HG03064 (cell line): ENCODE measurements at regions not wholly inside any gene's neighbourhood (a gene's known extent, or its start where the extent isn't known, plus 50 kb on each side); places are given as distances from the start of the nearest gene placed in this dataset.
"Not testable (repeated sequence)": the region's sequence is repeated elsewhere in the genome, so short reads cannot be mapped to it uniquely, and the experiment has no call there.

Experiments used
- ATAC-seq: cut with Tn5 transposase; IDR thresholded peaks from one replicate; pipeline ENCODE4 v1.9.1; 2021; ENCODE audit warnings: low read depth; ENCODE audit not compliant: unreplicated experiment

DNA sequence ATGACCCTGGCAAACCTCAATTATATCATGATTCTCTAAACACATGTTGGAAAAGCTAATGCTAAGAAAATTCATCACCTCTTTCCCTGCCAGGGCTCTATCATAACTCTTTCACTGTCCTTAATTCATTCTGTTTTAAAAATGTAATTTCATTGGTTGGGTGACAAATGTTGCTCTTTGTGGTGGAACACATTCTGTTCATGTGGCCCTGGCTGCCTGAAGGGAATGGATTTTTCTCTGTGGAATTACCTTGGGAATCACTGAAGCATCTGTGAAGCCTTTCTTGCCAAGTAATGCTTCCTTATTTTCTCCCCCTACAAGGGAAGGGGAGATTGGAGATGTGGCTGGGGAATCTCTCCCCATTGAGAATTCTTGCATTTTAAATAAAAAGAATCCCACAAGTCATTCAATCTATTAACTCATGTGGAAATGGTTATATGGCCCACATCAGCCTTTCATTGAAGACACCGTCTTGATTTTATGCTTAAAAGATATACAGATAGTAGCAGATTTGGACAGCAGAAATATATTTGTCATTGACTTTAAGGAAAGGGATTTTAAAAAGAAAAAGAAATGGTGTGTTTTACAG lies 201.8 kb upstream of the NMUR2 start:
- no peak for ATAC-seq

DNA sequence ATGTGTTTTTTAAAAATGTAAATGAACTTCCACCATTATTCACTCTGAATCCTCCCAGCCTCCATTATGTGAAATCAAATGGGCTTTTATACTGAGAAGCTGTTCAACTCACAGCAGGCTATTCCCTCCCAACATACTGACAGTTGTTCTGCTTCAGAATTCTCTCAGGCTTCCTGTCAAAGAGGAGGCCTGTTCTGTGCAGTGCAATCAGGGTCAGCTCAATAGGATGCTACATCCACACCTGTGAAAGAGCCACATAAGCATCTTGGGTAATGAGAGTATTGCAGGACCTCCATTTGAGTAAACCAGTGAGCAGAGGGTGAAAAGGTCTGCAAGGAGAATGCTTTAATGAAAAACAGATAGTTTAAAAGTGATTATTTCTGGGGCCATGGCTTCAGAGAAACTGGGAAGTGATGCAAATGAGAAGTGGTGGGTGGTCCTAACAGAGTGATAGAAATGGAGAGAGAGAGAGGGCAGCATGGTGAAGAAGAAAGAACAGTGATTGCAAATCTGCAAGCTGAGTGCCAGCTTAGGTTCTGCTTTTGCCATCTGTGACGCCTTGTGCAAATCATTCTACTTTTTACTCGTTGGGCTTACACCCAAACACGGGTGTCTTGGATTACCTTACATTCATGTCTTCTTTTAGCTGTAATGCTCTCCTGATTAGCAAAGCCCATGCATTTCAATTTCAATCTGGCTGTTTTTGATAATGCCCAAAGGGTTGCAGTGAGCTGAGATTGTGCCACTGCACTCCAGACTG lies 202.5 kb upstream of the NMUR2 start:
- ATAC-seq = no peak

DNA sequence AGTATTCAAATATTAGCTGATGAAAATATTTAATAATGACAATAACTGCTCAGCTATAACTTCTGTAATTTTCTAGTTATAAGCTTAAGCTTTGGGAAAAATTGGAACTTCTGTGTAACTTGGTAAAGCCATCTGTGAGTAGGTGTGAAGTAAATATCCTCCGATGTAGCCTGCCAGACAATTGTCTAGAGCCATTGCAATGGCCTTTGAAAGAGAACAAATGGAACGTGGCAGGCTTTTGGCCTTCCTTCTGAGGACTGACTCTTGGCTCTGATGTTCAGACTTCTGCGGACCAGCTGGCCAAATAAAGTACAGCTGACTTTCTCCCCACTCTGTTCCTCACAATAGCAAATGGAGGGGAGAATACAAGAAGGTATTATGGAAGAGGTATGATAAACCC lies 203.4 kb upstream of the NMUR2 start:
- ATAC-seq = no peak

DNA sequence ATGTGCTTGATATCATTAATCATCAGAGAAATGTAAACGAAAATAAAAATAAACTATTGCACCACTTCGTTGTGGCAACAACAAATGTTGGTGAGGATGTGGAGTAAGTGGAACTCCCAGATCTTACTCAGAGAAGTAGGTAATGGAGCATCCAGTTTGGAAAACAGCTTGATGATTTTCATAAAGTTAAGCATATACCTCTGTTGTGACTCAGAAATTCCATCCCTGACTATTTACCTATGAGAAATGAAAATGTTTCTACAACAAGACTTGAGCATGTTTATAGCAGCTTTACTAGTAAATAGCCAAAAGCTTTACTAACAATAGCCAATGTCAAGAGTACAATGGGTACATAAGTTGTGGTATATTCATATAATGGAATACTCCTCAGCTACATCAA lies 214.7 kb upstream of the NMUR2 start:
- ATAC-seq = no peak

DNA sequence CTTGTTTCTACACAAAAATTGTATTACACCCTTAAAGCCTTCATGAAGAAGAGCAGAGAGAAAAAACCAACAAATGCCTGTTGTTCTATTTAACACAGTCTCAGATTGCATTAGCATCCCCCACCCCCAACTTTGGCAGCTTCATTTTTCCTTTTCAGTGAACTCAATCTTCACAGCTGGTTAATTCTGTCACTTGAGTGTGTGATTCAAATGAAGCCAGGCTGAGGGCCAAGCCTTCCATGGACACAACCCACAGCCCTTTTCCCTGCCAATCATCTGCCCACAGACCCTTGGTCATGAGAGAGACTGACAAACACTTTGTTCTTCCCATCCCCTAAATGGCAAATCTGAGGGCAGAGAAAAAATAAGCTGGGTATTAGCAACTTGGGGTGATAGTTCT lies 217.5 kb upstream of the NMUR2 start:
- no peak for ATAC-seq

DNA sequence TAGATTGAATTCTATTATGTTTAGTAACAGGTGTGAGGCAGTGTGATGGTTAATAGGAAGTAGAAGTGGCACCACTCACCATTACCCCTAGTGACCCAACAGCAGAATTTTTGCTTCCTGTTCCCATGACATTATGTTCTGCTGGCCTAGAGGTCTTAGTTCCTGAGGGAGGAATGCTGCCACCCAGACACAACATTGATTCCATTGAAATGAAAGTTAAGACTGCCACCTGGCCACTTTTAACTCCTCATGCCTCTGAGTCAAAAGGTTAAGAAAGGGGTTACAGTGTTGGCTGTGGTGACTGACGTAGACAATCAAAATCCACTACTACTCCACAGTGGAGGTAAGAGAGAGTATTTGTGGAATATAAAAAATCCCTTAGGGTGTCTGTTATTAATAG lies 218.9 kb upstream of the NMUR2 start:
- ATAC-seq = no peak

DNA sequence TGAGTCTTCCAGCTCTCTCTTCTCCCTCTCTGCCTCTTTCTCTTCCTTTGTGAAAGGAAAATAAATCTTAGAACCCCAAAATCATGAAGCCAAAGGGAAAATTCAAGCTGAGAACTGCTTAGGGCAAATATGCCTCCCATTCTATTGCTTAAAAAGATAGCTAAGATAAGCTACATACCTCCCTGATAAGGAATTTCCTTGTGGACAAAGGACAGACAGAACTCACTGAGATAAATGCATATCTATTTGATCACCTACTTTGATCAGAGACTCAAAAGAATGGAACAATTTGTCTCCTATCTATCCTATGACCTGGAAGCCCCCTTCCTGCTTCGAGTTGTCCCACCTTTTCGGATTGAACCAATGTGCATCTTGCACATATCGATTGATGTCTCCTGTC lies 220.6 kb upstream of the NMUR2 start:
- ATAC-seq = no peak

DNA sequence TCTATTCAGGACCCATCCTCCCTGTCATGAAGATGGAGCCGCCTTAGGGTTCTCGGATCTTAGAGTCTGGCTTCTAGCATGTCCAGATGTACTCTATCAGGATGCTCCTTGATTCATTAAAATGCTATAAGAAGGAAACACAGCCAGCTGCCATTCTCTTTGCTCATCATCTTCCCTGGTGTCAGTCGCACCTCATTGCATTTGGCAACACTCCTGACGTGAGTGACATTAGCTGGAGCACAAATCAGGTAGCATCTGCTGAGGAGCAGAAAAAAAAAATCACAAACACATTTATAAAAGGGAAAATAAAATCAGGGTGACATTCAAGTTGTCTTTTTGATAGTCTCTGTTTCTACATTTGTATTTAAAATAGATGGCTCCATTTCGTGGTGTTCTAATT lies 226.1 kb upstream of the NMUR2 start:
- ATAC-seq = no peak

DNA sequence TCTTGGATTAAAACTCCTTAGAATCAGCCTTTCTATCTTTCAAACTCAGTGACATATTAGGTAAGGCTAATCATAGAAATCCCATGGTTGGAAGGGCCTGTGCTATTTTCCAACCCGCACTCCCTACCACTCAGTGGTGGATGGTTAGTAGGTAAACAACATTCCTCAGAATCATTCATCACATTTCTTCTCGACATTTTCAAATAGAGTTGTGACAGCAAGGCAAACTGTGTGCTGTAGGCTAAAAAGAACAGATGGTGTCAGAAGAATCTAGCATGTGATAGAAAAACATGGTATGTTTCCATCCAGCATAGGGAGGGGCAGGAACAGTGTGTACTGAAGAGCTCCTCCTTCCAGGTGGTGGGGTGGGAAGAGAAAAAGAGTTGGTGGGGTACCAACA lies 227.3 kb upstream of the NMUR2 start:
- no peak for ATAC-seq

DNA sequence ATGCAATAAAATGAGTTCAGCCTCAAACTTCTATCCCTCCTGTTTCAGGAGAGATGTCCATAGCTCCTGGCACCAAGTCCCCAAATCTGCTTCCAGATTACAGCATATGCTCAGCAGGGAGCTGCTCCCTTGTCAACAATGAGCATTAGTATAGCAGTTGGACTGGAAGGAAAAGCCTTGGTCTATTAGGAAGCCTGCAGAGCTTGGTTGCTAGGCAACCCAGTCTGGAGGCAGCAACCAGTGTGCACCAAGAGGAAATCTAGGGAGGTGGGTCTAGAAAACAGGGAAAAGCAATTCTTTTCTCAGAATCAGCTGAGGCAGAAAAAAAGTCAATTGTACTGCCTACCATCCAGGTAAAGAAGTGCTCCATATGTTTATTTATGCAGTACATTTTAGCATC lies 229.5 kb upstream of the NMUR2 start:
- no peak for ATAC-seq

DNA sequence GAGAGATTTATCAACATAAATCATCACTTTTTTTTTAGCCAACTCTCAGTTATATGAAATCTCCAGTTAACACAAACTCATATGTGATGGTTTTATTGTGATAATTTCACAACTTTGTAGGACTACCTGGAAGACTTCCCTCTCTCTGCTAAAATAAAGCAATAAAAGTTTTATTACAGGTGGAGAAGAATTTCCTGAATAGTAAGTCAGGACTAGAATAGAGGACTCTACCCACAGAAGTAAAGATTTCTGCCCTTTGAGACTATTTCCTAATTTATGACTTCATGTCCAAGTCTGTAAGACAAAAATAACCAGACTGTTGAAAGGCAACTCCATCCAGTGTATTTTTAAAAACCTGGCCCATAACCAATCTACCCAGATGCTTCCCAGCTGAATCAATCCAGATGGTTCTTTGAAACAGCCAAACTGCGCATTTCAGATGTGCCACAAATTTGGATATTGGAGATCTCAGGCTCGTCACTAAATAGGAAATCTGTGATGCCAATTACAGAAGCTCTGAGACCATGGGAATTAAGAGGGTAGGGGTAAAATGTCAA lies 234.0 kb upstream of the NMUR2 start:
- no peak for ATAC-seq

DNA sequence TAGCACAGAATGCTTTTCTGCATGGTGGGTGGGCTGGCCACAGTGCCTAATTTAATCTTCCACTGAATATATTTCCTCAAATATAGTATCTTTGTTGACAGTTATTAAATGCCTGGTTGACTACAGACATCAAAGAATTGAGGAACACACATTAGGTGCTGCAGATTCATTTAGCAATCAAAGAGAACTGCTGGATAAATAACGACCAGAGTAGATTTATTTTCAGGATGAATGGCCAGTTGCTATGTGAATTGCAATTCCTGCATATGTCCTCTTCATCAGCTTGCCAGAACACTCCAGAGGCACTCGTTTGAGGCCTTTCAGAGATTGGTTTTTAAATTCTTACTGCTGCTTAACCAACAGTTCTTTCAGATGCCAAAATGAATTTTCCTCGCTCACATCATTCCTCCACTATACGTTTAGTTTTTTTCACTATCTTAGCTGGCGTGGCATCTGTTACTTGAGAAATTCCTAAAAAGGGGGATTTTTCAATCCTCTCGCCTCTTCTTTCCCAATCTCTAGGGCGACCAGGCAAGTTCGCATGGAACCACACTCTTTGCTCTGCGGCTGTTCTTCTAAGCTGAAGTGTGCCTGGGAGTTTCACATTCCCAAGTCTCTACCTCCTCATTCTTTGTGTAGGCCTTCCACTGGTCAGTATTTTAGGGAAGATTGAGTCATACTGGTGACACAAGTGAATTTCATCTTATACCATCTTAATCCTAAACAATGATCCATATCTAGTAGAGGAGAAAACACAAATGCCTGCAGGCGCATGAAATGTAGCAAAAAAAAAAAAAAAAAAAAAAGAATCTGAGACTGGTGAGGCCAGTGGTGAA lies 237.1 kb upstream of the NMUR2 start:
- no peak for ATAC-seq

DNA sequence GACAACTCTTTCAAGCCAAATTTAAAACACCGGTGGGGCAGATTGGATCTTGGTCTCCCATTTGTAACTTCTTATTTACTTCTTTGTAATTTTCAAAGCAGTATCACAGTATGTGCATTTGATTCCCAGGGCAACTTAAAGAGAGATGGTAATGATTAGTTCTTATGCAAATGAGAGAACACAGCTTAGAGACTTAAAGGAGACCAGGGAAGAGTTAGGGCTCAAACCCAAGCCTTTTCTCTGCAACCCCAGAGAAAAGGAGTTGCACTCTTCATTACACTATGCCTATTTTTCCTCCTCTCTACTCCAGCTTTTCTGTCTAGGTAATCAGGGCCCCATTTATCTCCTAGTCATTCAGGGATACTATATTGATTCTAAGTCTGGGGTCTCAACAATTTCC lies 237.8 kb upstream of the NMUR2 start:
- ATAC-seq = no peak

DNA sequence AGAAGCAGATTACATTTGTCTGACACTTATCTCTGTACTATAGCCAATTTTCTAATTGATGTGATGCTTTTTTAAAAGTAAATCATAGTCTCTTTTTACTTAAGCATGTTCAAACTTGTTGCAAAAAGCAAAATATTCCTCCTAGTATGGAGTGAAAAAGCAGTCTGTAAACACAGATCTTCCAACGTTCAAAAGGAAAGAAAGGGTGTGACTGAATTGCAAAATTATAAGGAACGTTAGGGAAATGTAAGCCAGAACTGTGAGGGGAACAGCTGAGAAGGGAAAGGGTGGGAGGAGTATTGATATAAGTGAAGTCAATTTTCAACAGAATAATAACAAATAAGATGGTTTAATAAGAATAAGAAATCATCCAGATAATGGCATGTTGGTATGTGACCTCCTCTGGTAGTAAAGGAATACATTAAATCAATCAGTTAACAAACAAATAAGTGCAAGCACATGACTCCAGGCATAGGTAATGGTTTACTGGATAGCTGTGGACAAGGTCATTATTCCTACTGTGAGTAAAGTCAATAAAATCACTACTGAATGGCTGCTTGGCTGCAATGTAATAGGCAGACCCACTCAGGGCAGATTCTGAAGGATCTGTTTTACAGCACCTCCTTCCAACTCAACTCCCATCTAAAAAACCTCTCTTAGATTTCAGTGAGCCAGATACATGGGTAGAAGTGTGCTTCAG lies 239.1 kb upstream of the NMUR2 start:
- no peak for ATAC-seq

DNA sequence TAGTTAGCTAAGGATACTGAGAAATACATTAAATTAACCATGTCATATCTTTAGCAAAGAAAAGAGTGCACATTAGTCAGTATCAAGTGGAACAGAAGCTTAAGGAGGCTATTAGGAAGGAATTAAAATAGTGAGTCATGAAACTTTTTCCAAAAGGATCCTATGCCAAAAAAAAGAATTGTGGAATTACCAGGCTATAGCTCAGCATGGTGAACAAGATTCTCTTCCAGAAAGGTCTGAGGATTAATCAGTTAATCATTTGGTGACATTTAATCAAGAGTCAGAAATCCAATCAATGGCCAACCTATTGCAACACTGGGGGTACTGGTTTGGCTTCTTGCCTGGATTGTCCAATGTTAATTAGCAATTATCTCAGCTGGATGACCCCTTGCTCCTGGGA lies 244.5 kb upstream of the NMUR2 start:
- ATAC-seq = no peak

DNA sequence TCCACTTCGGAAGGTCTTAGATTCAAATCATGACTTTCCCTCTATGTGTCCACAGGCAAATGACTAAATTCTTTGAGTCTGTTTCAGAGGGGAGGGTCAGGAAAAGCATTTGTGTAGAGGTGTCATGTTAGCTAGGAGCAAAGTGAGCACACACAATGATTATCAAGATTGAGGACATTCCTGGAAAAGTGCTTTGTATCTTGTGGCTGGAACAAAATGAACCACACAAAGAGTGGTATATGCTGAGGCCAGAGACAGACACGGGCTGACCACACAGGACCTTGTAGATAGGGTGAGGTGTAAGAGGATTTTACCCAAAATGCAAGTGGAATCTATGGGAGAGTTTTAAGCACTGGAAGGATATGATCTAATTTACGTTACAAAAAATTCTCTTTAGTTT lies 245.3 kb upstream of the NMUR2 start:
- no peak for ATAC-seq

DNA sequence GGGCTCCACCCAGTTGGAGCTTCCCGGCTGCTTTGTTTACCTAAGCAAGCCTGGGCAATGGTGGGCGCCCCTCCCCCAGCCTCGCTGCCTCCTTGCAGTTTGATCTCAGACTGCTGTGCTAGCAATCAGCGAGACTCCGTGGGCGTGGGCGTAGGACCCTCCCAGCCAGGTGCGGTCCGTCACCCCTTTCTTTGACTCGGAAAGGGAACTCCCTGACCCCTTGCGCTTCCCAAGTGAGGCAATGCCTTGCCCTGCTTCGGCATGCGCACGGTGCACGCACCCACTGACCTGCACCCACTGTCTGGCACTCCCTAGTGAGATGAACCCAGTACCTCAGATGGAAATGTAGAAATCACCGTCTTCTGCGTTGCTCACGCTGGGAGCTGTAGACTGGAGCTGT lies 254.4 kb upstream of the NMUR2 start:
- not testable (repeated sequence) for ATAC-seq

DNA sequence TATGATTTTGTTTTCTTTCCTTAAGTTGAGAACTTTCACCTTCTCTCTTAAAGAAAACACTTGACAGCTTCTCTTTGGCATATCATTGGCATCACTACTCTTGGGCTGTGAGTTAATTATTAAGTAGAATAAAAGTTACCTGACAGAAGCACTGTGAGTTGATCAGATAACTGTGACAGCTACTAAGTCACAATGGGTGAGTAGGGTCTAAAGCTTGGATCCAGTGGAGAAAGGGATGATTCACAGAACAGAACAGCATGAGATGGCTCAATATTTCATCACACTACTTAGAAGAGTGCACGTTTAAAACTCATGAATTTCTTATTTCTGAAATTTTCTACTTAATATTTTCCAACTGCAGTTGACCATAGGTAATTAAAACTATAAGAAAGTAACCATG lies 268.5 kb upstream of the NMUR2 start:
- ATAC-seq = no peak

DNA sequence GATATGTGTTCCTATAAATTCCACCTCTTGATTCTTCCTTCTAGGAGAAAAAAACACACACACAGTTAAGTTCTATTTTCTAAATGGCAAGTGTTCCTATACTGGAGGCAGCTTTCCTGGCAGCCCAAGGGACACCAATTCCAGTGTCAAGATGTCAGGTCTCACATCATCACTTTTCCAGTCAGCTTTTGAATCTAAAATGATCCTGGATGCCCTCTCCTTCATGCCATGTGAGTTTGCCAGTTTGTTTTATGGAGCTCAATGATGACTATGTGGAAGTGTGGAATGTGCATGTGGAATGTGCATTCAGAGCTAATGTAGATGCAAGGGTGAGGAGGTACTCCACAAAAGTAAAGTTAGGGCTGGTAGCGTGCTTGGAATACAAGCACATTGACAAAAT lies 269.3 kb upstream of the NMUR2 start:
- ATAC-seq = no peak

DNA sequence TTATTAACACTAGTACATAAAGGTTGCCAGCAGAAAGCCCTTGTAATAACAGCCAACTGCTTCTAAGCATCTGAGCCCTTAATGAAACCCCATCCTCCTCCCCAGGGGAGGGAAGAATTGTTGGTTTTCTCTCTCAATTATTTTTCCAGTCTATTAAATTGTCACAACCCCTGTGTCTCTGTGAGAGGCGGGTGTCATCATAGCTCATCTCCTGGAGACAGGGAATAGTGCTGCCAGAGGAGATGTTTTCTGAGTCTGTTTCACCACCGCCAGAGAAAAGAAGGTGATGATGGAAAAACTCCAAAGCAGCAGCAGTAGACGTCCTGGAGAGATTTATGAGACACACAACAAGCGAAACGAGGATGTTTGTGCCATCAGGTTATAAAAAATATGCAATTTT lies 271.1 kb upstream of the NMUR2 start:
- ATAC-seq = no peak

DNA sequence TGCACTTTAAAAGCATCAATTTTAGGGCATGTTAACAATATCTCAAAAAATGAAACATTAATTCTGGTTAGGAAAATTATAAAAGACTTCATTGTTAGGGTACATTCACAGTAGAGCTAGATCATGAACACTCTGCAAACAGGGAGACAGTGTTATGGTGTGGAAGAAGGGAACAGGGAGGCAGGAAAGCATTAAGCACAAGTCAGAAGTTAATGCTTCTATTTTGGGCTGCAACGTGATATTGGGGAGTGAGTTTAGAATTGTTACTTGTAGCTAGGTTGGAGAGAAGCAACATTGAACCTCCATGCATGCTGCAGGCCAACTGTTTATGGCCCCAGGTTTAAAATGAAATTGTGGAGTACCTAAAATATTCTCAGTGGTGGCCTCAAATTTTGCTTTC lies 278.1 kb upstream of the NMUR2 start:
- ATAC-seq = no peak
